Stimulated activated CD4-positive, alpha-beta T cell treated with anti-CD3 and anti-CD28 coated beads, Interleukin-1b, Interleukin-23, amount 100 ng/mL, for 4 hours (primary cell): ENCODE measurements at regions not wholly inside any gene's neighbourhood (a gene's known extent, or its start where the extent isn't known, plus 50 kb on each side); places are given as distances from the start of the nearest gene placed in this dataset.

Experiments used
- DNase-seq, 2 donors: peaks; one replicate each; pipeline ENCODE4 v3.0.0-alpha.2; 2020; ENCODE audit warnings: low read depth in 2 of 2

- no peak for DNase-seq
Measured at GRCh38 chr10:113292086-113292485, 260.8 kb upstream of the HABP2 start.

- DNase-seq = no peak
Measured at GRCh38 chr10:113292743-113293142, 260.1 kb upstream of the HABP2 start.

DNA sequence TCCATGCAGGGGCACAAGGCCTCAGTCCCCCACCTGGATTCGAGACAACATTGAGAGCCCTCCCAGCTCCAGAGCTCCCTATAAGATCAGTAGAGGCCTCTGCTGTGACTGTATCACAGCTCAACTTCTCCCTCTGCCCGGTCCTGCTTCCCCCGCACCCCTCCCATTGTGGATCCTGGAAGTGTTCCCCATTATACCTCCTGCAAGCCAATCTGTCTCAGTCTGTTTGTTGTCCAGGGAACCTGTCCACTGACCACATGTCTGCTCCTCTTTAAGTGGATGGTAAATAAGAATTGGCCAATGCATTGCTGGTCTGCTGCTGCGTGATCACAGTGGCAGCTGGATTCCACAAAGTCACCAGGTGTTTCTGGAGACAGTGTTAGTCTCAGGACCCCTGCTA is 259.7 kb upstream of the HABP2 start:
- DNase-seq = no peak

- DNase-seq = no peak
Measured at GRCh38 chr10:113294868-113295267, 258.0 kb upstream of the HABP2 start.

GRCh38 chr10:113297226-113297625 is 255.6 kb upstream of the HABP2 start:
- DNase-seq = no peak

DNA sequence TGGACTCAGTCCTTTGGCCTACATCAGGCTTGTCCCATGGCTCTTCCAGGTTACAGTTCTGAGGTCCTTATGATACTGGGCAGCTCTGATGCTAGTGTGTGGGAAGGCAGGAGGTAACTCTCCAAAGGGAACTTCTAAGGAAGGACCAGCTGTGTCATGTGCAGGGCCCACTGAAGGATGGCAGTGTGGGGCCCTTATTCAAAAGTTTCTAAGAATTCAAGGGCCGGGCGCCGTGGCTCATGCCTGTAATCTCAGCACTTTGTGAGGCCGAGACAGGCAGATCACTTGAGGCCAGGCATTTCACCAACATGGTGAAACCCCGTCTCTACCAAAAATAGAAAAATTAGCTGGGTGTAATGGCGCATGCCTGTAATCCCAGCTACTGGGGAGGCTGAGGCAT is 254.2 kb upstream of the HABP2 start:
- no peak for DNase-seq

DNA sequence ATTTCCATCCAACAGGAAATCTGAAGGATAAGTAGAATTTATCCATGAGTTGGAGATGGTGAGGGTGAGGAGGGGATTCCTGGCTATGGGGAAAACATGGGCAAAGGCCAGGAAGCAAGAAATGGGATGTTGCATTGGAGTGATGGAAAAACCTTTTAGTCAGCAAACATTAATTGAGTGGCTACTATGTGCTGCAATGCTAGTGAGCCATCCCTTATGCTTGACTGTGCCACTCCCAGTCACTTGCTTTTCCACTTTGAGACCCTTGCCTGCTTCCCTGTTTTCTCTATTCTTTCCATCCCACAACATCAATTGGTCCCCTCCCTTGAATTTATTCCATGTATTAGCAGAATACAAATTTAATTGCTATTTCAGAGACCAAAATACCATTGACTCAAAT is 252.7 kb upstream of the HABP2 start:
- DNase-seq = no peak

GRCh38 chr10:113300617-113301016 is 252.2 kb upstream of the HABP2 start:
- DNase-seq = no peak

DNA sequence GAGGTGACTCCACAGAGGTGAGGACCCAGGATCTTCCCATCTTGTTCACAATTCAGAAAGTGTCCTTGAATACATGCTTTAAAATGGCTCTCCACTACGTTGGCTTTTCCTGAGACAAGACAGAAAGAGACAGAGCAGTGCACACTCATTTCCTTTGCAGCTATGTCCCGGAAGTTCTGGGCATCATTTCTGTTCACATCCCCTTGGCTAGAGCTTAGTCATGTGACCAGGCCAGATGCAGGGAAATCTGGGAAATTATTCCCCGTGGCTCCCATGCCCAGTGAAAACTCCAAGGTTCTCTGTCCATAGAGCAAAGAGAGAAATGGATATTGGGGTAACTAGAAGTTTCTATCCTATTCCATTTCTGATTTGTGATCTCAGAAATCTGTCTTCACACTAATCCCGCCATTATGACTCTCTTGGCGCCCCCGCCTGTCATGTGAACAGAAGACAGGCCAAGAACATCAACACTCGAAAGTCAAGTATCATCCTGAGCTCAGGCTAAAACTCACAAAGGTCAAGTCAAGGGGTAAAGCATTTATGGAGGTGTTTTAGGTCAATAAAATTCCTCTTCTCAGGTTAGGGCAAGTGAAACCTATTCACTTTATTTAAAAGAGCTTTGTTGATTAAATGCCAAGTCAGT is 251.4 kb upstream of the HABP2 start:
- no peak for DNase-seq

- no peak for DNase-seq
Measured at GRCh38 chr10:113302062-113302461, 250.8 kb upstream of the HABP2 start.

GRCh38 chr10:113303544-113304146 is 249.2 kb upstream of the HABP2 start:
- no peak for DNase-seq

DNA sequence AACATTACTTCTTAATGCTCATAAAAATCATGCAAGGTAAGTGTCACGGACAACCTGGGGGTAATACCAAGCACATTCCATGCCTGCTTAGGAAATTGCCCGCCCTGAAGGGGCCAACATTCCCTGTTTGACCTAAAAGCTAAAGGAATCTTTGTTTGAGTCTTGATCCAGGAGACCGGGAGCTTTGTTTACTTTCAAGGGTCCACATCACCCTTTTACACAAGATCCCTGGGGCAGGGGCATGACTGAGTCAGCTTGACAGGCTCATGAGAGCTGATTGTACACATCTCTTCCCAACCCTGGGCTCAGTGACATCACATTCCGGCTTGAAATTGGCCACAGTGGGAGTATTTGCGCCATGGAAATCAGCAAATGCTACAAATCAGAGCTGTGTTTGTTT is 248.1 kb upstream of the HABP2 start:
- DNase-seq = no peak

GRCh38 chr10:113305871-113306270 is 247.0 kb upstream of the HABP2 start:
- DNase-seq = no peak

- no peak for DNase-seq
Measured at GRCh38 chr10:113309791-113310190, 243.1 kb upstream of the HABP2 start.

GRCh38 chr10:113310347-113310746 is 242.5 kb upstream of the HABP2 start:
- no peak for DNase-seq

DNA sequence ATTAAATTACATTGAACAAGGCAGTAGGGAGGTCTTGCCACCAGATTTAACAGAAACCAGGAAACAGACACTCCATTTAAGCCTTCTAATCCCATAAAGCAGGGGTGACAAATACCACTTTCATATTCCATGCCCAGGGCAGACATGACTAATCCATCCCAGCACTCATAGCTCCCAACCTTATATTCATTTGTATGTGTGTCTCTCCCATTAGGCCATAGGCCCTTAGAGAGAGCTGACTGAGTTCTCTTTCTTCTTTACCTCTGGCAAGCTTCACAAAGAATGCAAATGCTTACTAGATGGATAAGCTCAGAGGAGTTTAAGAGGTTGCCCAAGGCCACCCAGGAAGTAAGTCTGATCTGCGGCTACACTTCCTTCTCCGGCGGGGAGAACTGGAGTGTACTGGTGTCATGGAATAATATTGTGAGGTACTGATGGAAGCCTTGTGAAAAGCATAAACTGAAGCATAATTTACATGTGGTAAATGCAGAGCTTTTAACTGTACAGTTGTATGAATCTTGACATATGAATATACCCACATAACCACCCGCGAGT is 239.7 kb upstream of the HABP2 start:
- no peak for DNase-seq

DNA sequence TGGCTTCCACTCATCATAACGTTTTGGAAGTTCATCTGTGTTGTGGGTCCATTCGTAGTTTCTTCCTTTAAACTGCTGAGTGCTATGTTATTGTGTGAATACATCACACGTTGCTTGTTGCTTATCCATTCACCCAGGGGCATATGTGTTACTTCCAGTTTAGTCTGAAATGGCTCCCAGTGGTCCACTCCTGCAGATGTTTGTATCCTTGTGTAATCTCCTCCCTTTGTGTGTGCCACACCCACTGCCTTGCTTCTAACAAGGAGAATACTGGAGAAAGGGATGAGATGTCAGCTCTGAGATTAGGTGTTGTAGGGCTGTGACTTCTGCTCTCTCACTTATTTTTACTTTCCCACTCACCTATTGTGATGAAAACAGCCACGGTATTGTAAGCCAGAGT is 239.1 kb upstream of the HABP2 start:
- no peak for DNase-seq

DNA sequence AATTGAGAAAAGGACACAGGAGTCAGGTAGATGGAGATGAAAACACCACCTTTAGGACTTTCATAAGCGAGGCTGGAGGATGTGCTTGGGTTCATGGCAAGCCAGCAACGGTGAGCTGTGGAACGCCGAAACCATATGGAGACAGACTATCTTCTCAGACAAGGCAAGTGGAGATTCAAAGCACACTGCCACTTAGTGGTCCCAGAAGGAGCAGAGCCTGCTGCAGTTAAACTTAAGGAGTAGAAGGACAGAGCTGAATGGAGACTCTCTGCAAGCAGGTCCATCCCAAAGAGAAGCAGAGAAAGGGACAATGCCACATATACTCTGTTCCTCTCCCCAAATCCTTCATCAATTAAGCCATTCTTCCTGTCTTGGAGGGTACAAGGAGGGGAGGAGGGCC is 236.3 kb upstream of the HABP2 start:
- DNase-seq = no peak

- DNase-seq = no peak
Measured at GRCh38 chr10:113317489-113317888, 235.4 kb upstream of the HABP2 start.

GRCh38 chr10:113319479-113319878 is 233.4 kb upstream of the HABP2 start:
- DNase-seq = no peak

- DNase-seq = no peak
Measured at GRCh38 chr10:113320211-113320610, 232.6 kb upstream of the HABP2 start.

DNA sequence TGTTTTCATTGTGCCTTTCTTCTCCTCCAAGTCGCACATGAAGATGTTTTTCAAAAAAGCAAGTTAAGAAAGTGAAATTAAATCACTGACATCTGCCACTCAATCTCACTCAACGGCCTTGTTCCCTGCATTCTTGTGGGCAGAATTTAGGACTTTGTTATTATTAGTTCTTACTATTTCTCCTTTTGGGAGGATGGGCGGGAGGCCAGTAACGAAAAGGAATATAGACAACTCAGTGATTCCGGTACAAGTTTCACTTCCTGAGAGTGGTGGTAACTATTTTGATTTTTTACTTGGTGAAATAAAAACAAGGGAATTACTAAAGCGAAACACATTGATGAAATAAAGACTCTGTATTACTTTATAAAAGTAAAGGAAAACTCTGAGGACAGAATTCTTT is 231.9 kb upstream of the HABP2 start:
- no peak for DNase-seq

GRCh38 chr10:113322843-113323242 is 230.0 kb upstream of the HABP2 start:
- no peak for DNase-seq

GRCh38 chr10:113323985-113324384 is 228.9 kb upstream of the HABP2 start:
- no peak for DNase-seq
